ENCODE measurements at regions not wholly inside any gene's neighbourhood (a gene's known extent, or its start where the extent isn't known, plus 50 kb on each side); places are given as distances from the start of the nearest gene placed in this dataset.

GRCh38 chr20:16104783-16105182, 468.5 kb downstream of the KIF16B start:
- TF ChIP-seq, protein P1, sequence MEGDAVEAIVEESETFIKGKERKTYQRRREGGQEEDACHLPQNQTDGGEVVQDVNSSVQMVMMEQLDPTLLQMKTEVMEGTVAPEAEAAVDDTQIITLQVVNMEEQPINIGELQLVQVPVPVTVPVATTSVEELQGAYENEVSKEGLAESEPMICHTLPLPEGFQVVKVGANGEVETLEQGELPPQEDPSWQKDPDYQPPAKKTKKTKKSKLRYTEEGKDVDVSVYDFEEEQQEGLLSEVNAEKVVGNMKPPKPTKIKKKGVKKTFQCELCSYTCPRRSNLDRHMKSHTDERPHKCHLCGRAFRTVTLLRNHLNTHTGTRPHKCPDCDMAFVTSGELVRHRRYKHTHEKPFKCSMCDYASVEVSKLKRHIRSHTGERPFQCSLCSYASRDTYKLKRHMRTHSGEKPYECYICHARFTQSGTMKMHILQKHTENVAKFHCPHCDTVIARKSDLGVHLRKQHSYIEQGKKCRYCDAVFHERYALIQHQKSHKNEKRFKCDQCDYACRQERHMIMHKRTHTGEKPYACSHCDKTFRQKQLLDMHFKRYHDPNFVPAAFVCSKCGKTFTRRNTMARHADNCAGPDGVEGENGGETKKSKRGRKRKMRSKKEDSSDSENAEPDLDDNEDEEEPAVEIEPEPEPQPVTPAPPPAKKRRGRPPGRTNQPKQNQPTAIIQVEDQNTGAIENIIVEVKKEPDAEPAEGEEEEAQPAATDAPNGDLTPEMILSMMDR (IDR thresholded peaks at IDR 0.05; ENCODE audit: poor library complexity), result no peak
- TF ChIP-seq EZH2 (IDR thresholded peaks at IDR 0.05; ENCODE audit: borderline replicate concordance), result no peak
